ENCODE measurements at regions not wholly inside any gene's neighbourhood (a gene's known extent, or its start where the extent isn't known, plus 50 kb on each side); places are given as distances from the start of the nearest gene placed in this dataset.

- Histone ChIP-seq H3K27ac (ENCODE audit: low read depth, low read length, severe bottlenecking) (peak overlapping the region; percentile 13), H3K36me3 (ENCODE audit: control insufficient read depth, insufficient read depth, low read length) (no peaks in the 10 kb centered on the region), H3K4me3 (ENCODE audit: extremely low read depth, insufficient read depth, low read length, poor library complexity, severe bottlenecking) (no peak overlapping the region), H3K4me1 (ENCODE audit: control insufficient read depth, insufficient read depth, low read length, poor library complexity, severe bottlenecking) (peaks cover 44% of the 10 kb centered on the region), H3K9me3 (ENCODE audit: control insufficient read depth, low read length) (no peaks in the 10 kb centered on the region)
- WGBS, 2 experiments (ENCODE audit: insufficient coverage in 2 of 2) = 92% methylated on average over 12 to 13 of the region's 13 CpGs
Measured at GRCh38 chr1:229024528-229025130, 246.3 kb upstream of the RAB4A start.

DNA sequence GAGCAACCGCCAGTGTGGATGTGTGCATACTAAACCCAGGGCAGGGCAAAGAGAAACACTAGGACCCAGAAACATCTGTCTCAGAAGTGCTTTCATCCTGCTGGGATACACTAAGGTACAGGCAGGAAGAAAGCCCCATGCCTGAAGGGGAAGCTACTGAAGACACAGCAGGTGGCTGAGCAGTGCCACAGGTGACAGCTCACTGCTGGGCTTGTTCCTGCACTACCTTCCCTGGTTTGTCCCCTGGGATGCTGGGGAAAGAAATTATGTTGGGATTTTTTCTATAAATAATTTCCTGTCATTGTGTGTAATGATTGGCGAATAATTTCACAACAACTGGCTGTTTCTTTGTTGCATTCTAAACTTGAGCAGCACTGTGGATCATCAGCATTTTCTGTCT is 245.3 kb upstream of the RAB4A start:
- Histone ChIP-seq H3K36me3 (ENCODE audit: control insufficient read depth, insufficient read depth, low read length) (no peaks in the 10 kb centered on the region), H3K9me3 (ENCODE audit: control insufficient read depth, low read length) (no peaks in the 10 kb centered on the region), H3K4me1 (ENCODE audit: control insufficient read depth, insufficient read depth, low read length, poor library complexity, severe bottlenecking) (peaks cover 44% of the 10 kb centered on the region), H3K27ac (ENCODE audit: low read depth, low read length, severe bottlenecking) (no peak overlapping the region), H3K4me3 (ENCODE audit: extremely low read depth, insufficient read depth, low read length, poor library complexity, severe bottlenecking) (no peak overlapping the region)
- WGBS, 2 experiments (ENCODE audit: insufficient coverage in 2 of 2) = 95 to 100% methylated on average over 2 of the region's 2 CpGs

GRCh38 chr1:229027158-229027557 is 243.8 kb upstream of the RAB4A start:
- Histone ChIP-seq H3K9me3 (ENCODE audit: control insufficient read depth, low read length) (no peaks in the 10 kb centered on the region), H3K4me1 (ENCODE audit: control insufficient read depth, insufficient read depth, low read length, poor library complexity, severe bottlenecking) (peaks cover 46% of the 10 kb centered on the region), H3K36me3 (ENCODE audit: control insufficient read depth, insufficient read depth, low read length) (no peaks in the 10 kb centered on the region), H3K27ac (ENCODE audit: low read depth, low read length, severe bottlenecking) (peak overlapping the region; percentile 79), H3K4me3 (ENCODE audit: extremely low read depth, insufficient read depth, low read length, poor library complexity, severe bottlenecking) (no peak overlapping the region)
- WGBS, 2 experiments (ENCODE audit: insufficient coverage in 2 of 2) = 49 to 54% methylated on average over 4 to 5 of the region's 5 CpGs

DNA sequence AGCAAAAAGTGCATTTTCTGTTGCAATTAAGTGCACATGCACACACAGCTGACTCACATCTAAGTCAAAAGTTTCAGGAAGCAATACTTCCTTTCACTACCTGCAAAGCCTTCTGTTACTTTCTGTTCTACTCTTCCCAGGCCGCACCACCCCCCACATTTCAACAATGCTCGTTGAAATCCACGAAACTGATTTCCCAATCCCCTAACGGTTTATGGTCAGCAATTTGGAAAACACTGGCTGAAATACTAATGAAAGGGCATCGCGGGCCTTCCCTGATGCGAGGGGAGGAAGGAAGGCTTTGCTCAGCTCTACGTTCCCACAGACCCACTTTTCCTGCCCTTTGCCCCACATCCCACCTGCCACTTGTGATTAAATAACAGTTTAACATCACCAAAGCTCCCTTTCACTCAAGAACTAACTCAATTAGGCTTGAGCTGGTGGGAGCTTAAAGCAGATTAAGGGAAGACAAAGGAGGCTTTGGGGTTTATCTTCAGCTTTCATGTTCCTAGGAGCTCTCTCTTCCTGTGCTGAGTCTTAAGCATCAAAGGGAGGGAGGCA is 243.2 kb upstream of the RAB4A start:
- 25% methylated on average over 2 of the region's 8 CpGs for WGBS, 2 experiments (ENCODE audit: insufficient coverage in 2 of 2)
- Histone ChIP-seq H3K4me3 (ENCODE audit: extremely low read depth, insufficient read depth, low read length, poor library complexity, severe bottlenecking) (no peak overlapping the region), H3K4me1 (ENCODE audit: control insufficient read depth, insufficient read depth, low read length, poor library complexity, severe bottlenecking) (peaks cover 47% of the 10 kb centered on the region), H3K36me3 (ENCODE audit: control insufficient read depth, insufficient read depth, low read length) (no peaks in the 10 kb centered on the region), H3K9me3 (ENCODE audit: control insufficient read depth, low read length) (no peaks in the 10 kb centered on the region), H3K27ac (ENCODE audit: low read depth, low read length, severe bottlenecking) (peak overlapping the region; percentile 79)

DNA sequence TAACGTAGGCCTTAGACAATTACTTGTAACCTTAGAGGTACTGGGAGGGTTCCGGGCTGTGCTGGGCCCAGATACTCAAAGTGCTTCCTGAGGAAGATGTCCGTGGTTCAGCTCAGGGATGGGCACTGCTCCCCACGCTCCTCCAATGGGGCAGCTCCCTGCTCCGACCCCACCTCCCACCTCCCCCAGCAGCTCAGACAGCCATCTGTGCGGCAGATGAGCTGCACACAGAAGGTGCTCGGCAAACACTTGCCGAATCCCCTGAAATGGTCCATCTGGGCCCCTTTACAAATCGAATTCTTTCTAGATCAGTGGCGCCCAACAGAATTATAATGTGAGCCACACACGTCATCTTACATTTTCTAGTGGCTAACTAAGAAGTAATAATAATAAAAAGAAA is 242.4 kb upstream of the RAB4A start:
- Histone ChIP-seq H3K9me3 (ENCODE audit: control insufficient read depth, low read length) (no peaks in the 10 kb centered on the region), H3K4me3 (ENCODE audit: extremely low read depth, insufficient read depth, low read length, poor library complexity, severe bottlenecking) (no peak overlapping the region), H3K36me3 (ENCODE audit: control insufficient read depth, insufficient read depth, low read length) (no peaks in the 10 kb centered on the region), H3K4me1 (ENCODE audit: control insufficient read depth, insufficient read depth, low read length, poor library complexity, severe bottlenecking) (peaks cover 50% of the 10 kb centered on the region), H3K27ac (ENCODE audit: low read depth, low read length, severe bottlenecking) (peak overlapping the region; percentile 29)
- 61 to 69% methylated on average over 5 of the region's 11 CpGs for WGBS, 2 experiments (ENCODE audit: insufficient coverage in 2 of 2)

DNA sequence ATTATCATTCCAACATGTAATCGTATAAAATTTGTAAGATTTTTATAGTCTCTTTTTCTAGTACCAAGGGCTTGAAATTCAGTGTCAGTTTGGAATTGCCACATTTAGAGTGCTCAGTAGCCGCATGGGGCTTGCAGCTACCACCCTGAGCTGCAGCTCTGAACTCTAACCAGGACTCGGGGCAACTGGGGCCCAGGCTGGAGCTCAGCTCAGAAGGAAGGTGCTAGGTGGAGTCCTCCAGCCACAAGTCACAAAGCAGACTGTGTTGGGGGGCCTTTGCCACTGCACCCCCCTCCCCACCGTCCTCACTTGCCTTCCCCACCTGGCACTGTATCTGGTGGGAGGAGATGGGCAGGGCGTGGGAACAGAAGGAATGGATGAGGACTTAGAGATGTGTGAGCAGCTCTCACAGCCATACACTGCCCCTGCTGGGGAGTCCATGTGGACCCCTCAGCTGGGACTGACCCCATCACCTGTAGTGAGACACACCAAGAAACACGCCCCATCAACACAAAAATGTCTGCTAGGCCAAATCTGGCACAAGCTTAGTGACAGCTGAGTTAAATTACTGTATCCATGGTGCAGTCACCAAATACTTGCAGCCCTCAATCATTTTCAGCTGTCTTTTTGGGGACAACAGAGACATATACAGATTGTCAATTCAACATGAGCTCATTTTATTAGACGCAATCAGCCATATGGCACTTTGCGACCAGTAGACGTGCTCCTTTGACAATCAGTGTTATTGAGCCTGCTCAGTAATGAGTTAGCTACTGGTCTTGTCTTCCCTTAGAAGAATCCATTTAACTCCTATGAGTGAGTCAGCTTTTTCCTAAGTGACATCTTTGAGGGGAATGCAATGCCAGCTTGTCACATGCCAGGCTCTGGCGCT is 241.7 kb upstream of the RAB4A start:
- 96 to 97% methylated on average over 7 of the region's 10 CpGs for WGBS, 2 experiments (ENCODE audit: insufficient coverage in 2 of 2)
- peaks cover 48% of the 10 kb centered on the region for H3K4me1 ChIP-seq (ENCODE audit: control insufficient read depth, insufficient read depth, low read length, poor library complexity, severe bottlenecking)
- no peaks in the 10 kb centered on the region for H3K9me3 ChIP-seq (ENCODE audit: control insufficient read depth, low read length)
- no peaks in the 10 kb centered on the region for H3K36me3 ChIP-seq (ENCODE audit: control insufficient read depth, insufficient read depth, low read length)
- no peak overlapping the region for H3K4me3 ChIP-seq (ENCODE audit: extremely low read depth, insufficient read depth, low read length, poor library complexity, severe bottlenecking)
- H3K27ac ChIP-seq (ENCODE audit: low read depth, low read length, severe bottlenecking) = no peak overlapping the region

GRCh38 chr1:229029879-229030235 is 241.1 kb upstream of the RAB4A start:
- Histone ChIP-seq H3K4me1 (ENCODE audit: control insufficient read depth, insufficient read depth, low read length, poor library complexity, severe bottlenecking) (peaks cover 42% of the 10 kb centered on the region), H3K27ac (ENCODE audit: low read depth, low read length, severe bottlenecking) (no peak overlapping the region)
- WGBS, 2 experiments (ENCODE audit: insufficient coverage in 2 of 2) = no CpG with 5 or more reads among the region's 1 CpG

DNA sequence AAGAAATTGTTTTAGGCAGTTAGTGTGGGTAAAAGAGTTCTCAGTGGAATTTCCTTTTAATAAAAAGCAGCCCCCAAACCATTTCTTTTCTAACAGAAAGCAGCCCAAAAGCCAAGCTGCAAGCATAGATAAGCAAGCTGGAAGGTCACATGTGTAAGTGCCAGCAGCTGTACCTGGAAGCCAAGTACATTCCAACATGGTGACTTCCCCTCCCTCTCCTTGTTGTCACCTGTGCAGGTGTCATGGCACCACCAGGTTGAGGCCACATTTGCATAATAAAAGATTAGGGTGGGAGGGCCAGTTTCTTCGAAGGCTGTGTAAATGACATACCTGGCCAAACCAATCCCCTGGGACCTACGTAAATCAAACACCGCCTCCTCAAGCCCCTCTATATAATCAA is 240.3 kb upstream of the RAB4A start:
- WGBS, 2 experiments (ENCODE audit: insufficient coverage in 2 of 2) = 90 to 100% methylated on average over 2 to 3 of the region's 3 CpGs
- Histone ChIP-seq H3K36me3 (ENCODE audit: control insufficient read depth, insufficient read depth, low read length) (no peaks in the 10 kb centered on the region), H3K4me3 (ENCODE audit: extremely low read depth, insufficient read depth, low read length, poor library complexity, severe bottlenecking) (no peak overlapping the region), H3K9me3 (ENCODE audit: control insufficient read depth, low read length) (no peaks in the 10 kb centered on the region), H3K4me1 (ENCODE audit: control insufficient read depth, insufficient read depth, low read length, poor library complexity, severe bottlenecking) (peaks cover 34% of the 10 kb centered on the region), H3K27ac (ENCODE audit: low read depth, low read length, severe bottlenecking) (no peak overlapping the region)

More at GRCh38 chr1:229029879-229030235, 241.1 kb upstream of the RAB4A start:
- no peak overlapping the region for H3K4me3 ChIP-seq (ENCODE audit: extremely low read depth, insufficient read depth, low read length, poor library complexity, severe bottlenecking)
- no peaks in the 10 kb centered on the region for H3K9me3 ChIP-seq (ENCODE audit: control insufficient read depth, low read length)
- H3K36me3 ChIP-seq (ENCODE audit: control insufficient read depth, insufficient read depth, low read length) = no peaks in the 10 kb centered on the region

DNA sequence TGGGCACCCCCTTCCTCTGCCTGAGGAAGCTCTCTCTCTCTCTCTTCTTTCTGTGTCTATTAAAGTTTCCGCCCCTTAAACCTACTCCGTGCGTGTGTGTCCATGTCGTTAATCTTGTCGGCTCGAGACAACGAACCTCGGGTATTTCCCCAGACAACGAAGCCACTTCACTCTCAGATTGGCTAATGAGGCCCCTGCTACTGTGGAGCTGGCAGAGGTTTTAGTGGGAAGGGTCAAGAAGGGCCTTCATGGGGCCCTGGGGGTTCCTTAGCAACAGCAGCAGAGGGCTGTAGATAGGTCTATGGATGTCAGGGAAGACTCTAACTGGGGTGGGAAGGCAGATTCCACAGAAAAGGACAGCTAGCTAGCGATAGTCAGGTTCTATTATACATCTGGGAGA is 239.8 kb upstream of the RAB4A start:
- Histone ChIP-seq H3K4me1 (ENCODE audit: control insufficient read depth, insufficient read depth, low read length, poor library complexity, severe bottlenecking) (peaks cover 32% of the 10 kb centered on the region), H3K36me3 (ENCODE audit: control insufficient read depth, insufficient read depth, low read length) (no peaks in the 10 kb centered on the region), H3K4me3 (ENCODE audit: extremely low read depth, insufficient read depth, low read length, poor library complexity, severe bottlenecking) (no peak overlapping the region), H3K27ac (ENCODE audit: low read depth, low read length, severe bottlenecking) (no peak overlapping the region), H3K9me3 (ENCODE audit: control insufficient read depth, low read length) (no peaks in the 10 kb centered on the region)
- WGBS, 2 experiments (ENCODE audit: insufficient coverage in 2 of 2) = 79 to 86% methylated on average over 10 of the region's 10 CpGs

DNA sequence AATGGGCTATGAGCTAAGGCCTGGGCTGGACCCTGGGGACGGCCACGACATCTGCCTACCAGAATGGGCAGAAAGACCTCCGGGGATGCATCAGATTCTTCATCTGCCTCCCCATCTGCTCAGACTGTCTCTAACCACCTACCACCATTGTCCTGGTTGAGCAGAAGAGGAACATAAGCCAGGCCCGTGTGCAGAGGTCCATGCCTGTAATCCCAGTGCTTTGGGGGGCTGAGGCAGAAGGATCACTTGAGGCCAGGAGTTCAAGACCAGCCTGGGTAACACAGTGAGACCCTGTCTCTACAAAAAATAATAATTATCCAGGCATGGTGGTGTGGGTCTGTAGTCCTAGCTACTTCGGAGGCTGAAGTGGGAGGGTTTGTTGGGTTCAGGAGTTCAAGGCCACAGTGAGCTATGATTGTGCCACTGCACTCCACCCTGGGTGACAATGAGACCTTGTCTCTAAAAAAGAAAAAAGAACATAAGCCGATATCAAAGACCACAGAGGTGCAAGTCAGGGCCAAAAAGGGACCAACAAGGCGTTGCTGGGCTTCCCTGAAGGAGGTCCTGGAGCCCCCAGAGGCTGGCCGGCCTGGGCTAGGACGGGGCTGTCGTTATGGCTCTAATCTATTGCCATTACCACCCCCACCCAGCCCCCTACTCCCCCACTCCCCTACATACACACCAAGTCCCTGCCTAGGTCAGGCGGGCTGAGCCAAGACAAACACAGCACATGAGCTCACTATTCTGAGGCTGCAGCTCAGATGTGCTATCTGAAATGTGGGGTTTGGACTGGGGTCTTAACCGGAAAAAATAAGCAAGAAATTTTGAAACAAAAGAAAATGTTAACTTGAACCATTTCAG is 239.2 kb upstream of the RAB4A start:
- Histone ChIP-seq H3K27ac (ENCODE audit: low read depth, low read length, severe bottlenecking) (no peak overlapping the region), H3K4me1 (ENCODE audit: control insufficient read depth, insufficient read depth, low read length, poor library complexity, severe bottlenecking) (peaks cover 28% of the 10 kb centered on the region)
- WGBS, 2 experiments (ENCODE audit: insufficient coverage in 2 of 2) = 90 to 96% methylated on average over 6 to 10 of the region's 12 CpGs

More for the DNA sequence above, 239.2 kb upstream of the RAB4A start:
- H3K9me3 ChIP-seq (ENCODE audit: control insufficient read depth, low read length) = no peaks in the 10 kb centered on the region
- H3K4me3 ChIP-seq (ENCODE audit: extremely low read depth, insufficient read depth, low read length, poor library complexity, severe bottlenecking) = no peak overlapping the region
- no peaks in the 10 kb centered on the region for H3K36me3 ChIP-seq (ENCODE audit: control insufficient read depth, insufficient read depth, low read length)

Measured in mesodermal cell (in vitro differentiated cells).